ENCODE measurements at regions not wholly inside any gene's neighbourhood (a gene's known extent, or its start where the extent isn't known, plus 50 kb on each side); places are given as distances from the start of the nearest gene placed in this dataset.
"Not testable (repeated sequence)": the region's sequence is repeated elsewhere in the genome, so short reads cannot be mapped to it uniquely, and the experiment has no call there.

DNA sequence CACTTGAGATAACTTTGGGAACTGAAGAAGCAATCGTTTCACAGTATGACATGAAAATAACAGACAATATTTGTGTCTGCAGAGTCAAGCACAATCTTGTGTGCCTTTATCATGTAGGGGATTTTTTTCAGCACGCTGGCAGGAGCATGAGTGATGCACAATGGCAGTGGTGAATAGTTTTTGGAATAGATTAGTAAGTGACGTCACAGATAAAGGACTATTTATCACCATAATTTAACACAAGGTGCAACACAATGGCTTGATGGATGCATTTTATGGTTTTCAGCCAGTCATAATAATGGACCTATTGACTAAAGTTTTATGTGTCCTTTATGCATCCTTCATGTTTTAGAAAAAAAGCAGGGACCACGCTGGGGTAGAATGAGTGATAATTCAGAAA is 559.8 kb upstream of the FANCL start:
- DNase-seq, result no peak

DNA sequence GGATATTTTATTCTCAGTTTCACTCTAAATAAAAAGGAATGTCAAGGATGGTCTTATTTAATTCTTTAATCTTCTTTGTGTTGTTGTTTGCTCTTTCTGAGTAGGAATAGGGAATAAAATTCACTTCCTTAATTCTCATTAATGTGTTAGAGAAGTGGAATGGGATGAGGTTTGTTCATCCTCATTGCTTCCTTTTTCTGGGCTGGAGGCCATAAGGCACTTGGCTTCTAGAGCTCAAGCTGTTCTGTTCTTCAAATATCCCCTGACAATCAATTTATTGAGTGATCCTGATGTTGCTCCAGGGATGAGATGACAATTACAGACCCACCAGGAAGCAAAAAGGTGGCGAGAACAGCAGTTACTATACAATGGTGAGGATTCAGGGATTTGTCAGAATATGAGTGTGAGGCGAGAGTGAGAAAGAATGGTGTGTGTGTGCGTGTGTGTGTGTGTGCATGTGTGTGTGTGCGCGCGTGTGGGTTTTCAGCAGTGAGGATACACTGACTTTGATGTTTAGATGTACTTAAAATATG is 557.6 kb upstream of the FANCL start:
- DNase-seq, result no peak

- DNase-seq, result peak; percentile 4
Observed at GRCh38 chr2:58796239-58796910, 555.2 kb upstream of the FANCL start.

DNA sequence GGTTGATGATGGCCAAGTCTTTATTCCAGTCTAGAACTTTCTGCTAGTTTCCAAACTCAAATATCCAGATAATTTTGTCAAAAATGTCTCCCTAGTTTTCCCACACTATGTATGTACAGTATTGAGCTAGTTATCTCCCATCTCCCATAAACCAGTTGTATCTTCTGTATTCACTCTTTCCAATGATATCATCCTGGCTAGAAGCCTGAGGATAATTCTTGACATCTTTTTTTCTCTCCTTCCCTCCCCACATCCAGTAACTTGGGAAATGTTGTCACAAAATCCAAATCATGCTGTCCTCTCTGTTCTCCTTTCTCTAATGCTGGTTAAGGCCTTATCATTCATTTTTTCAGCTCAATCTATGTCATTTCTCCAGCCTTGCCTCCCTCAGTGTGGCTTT is 553.8 kb upstream of the FANCL start:
- no peak for DNase-seq

- no peak for DNase-seq
Observed at GRCh38 chr2:58794103-58794502, 553.0 kb upstream of the FANCL start.

DNA sequence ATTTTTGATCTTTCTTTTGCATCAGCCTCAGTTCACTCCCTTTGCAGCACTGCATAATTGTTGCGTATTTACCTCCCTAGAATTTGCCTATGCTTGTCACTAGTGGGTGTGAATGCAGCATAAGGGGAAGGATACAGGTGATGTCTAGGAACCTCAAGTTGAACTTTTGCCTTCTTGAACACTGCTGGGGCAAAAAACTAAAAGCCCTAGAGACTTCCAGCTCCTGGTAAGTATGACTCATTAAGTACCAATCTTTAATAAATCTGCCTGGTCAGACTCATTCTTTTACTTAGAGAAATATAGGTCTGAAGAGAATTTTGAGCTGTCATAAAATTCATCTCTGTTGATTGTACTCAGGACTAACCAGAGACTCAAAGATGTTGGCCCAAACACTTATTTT is 547.3 kb upstream of the FANCL start:
- DNase-seq, result peak; percentile 27

GRCh38 chr2:58770846-58771245 is 529.7 kb upstream of the FANCL start:
- no peak for DNase-seq

DNA sequence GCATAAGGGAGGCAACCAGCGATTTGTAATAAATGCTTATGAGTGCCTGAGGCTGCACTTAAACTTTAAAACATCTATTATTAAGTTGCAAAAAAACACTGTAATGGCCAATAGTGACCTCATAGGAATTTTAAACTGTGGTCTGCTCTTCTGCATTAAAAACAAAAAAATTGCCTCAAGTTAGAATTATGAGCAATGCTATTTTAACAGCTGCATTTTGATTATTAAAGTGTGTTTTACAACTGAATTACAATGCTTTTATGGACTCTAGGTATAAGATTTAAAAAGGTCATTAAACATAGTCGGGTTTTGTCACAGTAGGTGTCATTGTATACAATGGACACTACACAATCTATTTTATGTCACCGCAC is 528.7 kb upstream of the FANCL start:
- DNase-seq, result no peak

DNA sequence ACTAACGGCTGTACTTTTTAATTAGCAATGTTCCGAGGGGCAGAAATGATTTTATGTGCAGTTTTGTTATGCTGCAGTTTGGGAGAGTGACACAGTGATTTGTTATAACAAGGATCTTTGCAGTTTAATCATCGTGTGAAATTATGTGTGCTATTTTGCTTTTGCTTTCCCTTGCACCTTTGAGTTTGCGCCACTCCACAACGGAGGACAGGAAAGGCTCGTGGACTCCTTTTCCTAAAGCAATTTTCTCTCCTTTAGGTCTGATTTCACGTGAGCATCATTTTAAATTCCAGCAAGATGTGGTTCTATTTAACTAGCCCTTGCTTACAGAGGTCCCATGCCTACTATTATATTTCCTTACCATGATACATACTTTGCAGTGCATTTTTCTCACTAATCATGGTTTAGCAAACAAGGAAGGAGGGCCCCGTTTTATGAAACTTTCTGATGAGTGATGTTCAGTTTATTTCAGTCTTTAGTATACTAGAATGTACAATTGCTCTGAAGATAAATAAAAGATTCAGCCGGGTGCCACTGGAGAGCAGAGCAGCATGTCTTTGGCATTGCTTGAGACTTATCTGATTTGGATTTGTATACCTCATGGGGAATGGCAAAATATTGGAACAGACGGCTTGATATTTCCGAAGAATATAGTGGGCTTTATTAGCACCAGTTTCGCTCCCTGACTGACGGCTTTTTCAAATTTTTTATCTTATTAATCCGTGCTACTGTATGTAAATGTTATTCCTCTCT is 528.2 kb upstream of the FANCL start:
- no peak for DNase-seq

DNA sequence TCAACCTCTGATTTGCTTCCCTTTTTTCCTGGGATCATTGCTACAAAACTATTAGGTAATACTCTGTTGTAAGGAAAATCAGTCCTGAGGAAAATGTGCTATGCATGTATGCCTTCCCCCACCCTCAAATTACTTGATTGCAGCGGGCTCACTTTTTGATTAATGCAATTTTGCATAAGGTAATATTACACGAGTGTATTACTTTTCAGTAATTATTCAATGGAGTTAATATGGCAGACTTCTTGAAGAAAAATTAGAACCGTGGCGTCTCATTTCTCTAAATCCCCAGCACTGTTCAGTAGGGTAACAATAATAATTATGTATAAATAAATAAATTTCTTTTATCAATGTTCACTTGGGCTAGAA is 527.6 kb upstream of the FANCL start:
- no peak for DNase-seq

- no peak for DNase-seq
Observed at GRCh38 chr2:58767828-58768714, 526.9 kb upstream of the FANCL start.

- no peak for DNase-seq
Observed at GRCh38 chr2:58764338-58765104, 523.4 kb upstream of the FANCL start.

DNA sequence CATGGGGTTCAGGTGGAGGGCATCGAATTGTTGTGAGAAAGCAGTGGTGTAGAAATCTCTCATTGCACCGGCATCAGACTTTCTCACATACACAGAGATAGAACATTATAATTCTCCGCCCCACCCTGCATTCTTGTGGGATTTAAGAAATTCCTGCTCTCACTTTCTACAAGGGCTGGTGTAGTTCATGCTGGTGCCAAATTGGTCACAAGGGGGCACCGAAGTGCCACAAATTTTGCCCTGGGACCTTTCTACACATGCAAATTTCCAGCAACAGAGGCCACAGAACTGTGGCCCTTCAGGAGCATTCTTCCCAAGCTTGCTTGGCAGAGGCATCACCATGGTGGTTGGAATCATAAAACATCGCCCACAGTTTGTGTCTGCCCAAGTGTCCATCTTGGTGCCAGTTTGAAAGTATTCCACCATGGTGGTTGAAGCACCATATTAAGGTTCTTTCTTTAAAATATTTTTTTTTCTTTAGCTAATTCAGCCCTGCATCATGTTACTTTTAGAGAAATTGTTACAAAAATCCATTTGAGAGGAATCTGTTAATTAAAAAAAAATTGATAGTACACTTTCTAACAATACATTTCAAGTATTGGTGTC is 521.2 kb upstream of the FANCL start:
- DNase-seq, result peak; percentile 82

GRCh38 chr2:58757971-58758370 is 516.8 kb upstream of the FANCL start:
- DNase-seq, result no peak

DNA sequence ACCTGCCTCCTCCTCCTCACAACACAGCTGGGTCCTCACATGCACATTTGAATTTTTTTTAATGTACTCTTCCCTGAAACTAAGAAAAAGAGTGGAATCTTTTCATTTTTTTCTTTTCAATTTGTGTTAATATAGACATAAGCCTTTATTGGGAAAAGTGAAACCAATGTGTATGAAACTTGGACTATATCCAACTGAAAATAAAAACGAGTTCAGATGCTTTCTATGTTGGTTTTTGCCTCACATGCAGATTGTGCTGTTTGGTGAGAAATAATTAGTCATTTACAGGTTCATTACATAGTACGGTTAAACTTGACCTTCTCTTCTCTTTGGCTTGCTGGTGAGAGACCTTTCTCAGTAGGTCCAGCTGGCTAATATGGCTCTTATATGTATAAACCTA is 515.2 kb upstream of the FANCL start:
- no peak for DNase-seq

DNA sequence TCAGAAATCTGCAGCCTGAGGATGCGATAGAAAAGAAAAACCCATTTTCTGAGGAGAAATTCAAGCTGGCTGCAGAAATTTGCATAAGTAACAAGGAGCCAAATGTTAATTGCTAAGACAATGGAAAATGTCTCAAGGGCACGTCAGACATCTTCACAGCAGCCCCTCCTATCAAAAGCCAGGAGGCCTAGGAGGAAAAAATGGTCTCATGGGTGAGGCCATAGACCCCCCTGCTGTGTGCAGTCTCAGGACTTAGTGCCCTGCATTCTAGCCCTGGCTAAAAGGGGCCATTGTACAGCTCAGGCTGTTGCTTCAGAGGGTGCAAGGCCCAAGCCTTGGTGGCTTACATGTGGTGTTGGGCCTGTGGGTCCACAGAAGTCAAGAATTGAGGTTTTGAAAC is 511.4 kb upstream of the FANCL start:
- not testable (repeated sequence) for DNase-seq

- DNase-seq, result not testable (repeated sequence)
Observed at GRCh38 chr2:58751676-58752075, 510.6 kb upstream of the FANCL start.

DNA sequence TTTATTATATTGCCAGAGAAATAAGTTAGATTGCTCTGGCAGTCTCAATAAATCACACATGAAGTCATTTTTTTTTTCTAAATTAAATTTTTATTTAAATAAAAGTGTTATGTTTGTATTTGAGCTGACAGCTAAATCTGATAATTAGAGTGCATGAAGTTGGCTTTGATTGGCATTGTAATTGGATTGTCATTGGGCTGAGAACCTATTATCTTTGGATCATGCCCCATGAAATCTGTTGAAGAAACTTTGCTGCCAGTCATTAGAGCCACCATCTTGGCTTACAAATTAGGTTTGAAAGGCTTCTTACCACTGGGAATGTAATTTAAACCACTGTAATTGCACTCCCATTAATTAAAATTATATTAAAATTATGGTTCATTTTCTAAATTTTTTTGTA is 507.9 kb upstream of the FANCL start:
- DNase-seq, result no peak

- DNase-seq, result not testable (repeated sequence)
Observed at GRCh38 chr2:58745334-58745733, 504.2 kb upstream of the FANCL start.

DNA sequence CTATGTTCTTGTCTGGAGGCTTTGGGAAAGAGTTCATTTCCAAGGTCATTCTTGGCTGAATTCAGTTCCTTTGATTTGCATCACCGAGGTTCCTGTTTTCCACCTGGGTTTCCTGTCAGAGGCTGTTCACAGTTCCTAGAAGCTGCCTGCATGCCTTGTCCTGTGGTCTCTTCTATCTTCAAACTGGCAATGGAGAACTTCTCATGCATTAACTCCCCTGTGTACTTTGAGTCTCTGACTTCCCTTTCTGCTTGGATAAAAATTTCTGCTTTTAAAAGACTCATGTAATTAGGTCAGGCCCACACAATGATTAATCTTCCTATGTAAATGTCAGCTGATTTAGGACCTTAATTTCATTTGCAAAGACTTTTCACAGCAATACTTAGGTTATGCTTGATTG is 499.3 kb upstream of the FANCL start:
- no peak for DNase-seq

- DNase-seq, result no peak
Observed at GRCh38 chr2:58739033-58739432, 497.9 kb upstream of the FANCL start.

DNA sequence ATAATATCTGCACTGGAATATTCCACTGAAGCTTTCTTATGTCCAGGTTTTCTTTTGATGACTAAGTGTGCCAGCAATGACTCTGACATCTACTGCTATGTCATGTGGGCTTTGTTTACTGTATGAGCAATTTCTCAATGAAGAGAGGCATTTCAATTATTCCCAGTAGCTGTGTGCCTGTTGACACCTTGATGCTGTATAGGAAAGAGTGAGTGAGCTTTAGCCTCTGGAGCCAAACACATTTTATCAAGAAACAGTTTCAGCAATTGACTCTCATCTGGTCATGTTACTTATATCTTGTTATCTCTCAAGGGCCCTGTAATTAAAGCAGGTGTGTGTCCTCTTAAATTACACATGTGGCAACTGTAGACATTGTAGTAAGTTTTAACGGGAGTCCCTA is 493.2 kb upstream of the FANCL start:
- DNase-seq, result peak; percentile 46

Measured in fibroblast of skin of back (primary cell).